Right atrium auricular region (tissue), 2 donors: ENCODE measurements at regions not wholly inside any gene's neighbourhood (a gene's known extent, or its start where the extent isn't known, plus 50 kb on each side); places are given as distances from the start of the nearest gene placed in this dataset.

Experiments used
- DNase-seq: peaks from one replicate; pipeline ENCODE4 v3.0.0-alpha.2; 2019; ENCODE audit warnings: low spot score
- H3K27ac ChIP-seq, 2 donors: fragments of 200-600 bp; sonication (generic); 1 replicate in 1 of 2; 2 replicates in 1 of 2; pipeline ENCODE4 v1.5.1; 2016 to 2019
- H3K27me3 ChIP-seq, 2 donors: fragments of 200-600 bp; sonication (generic); one replicate each; pipeline versions ENCODE4 v1.5.1 to v1.6.0; 2017 to 2019
- H3K36me3 ChIP-seq: fragments of 200-600 bp; sonication (generic); one replicate; pipeline ENCODE4 v1.5.1; 2016
- H3K4me1 ChIP-seq, 2 donors: fragments of 200-600 bp; sonication (generic); one replicate each; pipeline versions ENCODE4 v1.5.1 to v1.6.0; 2017 to 2019
- H3K4me3 ChIP-seq, 2 donors: fragments of 200-600 bp; sonication (generic); 1 replicate in 1 of 2; 2 replicates in 1 of 2; pipeline ENCODE4 v1.5.1; 2017 to 2019; ENCODE audit warnings: mild to moderate bottlenecking in 1 of 2, moderate library complexity in 1 of 2
- H3K9me3 ChIP-seq, 2 donors: fragments of 200-600 bp; sonication (generic); one replicate each; pipeline ENCODE4 v1.5.1; 2019
- CTCF ChIP-seq, 2 donors: fragments of 200-600 bp; sonication (generic); IDR thresholded peaks; one replicate each; pipeline ENCODE4 v1.5.1; 2019; ENCODE audit warnings: antibody characterized with exemption in 2 of 2

GRCh38 chr2:61704364-61704763, 149.5 kb downstream of the FAM161A start:
- H3K27me3 ChIP-seq: no peaks in the 10 kb centered on the region

GRCh38 chr2:61702088-61702467, 151.8 kb downstream of the FAM161A start:
- no peak overlapping the region for H3K27ac ChIP-seq

More at GRCh38 chr2:61704364-61704763, 149.5 kb downstream of the FAM161A start:
- no peak overlapping the region for H3K27ac ChIP-seq
- no peaks in the 10 kb centered on the region for H3K9me3 ChIP-seq
- no peaks in the 10 kb centered on the region for H3K36me3 ChIP-seq
- peaks cover 0 to 4% of the 10 kb centered on the region in 2 donors for H3K4me1 ChIP-seq
- no peak for DNase-seq
- TF ChIP-seq CTCF (IDR thresholded peaks at IDR 0.05): no peak
- H3K4me3 ChIP-seq: no peak overlapping the region

GRCh38 chr2:61700464-61700863, 153.4 kb downstream of the FAM161A start:
- no peaks in the 10 kb centered on the region for H3K9me3 ChIP-seq
- no peaks in the 10 kb centered on the region for H3K27me3 ChIP-seq
- H3K36me3 ChIP-seq: no peaks in the 10 kb centered on the region
- H3K27ac ChIP-seq: no peak overlapping the region
- H3K4me3 ChIP-seq: no peak overlapping the region
- TF ChIP-seq CTCF (IDR thresholded peaks at IDR 0.05): no peak
- peaks cover 0 to under 1% of the 10 kb centered on the region in 2 donors for H3K4me1 ChIP-seq
- no peak for DNase-seq

More at GRCh38 chr2:61702088-61702467, 151.8 kb downstream of the FAM161A start:
- Histone ChIP-seq H3K4me3 (no peak overlapping the region), H3K36me3 (no peaks in the 10 kb centered on the region), H3K9me3 (no peaks in the 10 kb centered on the region), H3K27me3 (no peaks in the 10 kb centered on the region), H3K4me1 (no peaks in the 10 kb centered on the region)
- DNase-seq: no peak
- no peak for TF ChIP-seq CTCF (IDR thresholded peaks at IDR 0.05)

GRCh38 chr2:61694312-61695274, 156.4 kb upstream of the XPO1 start:
- Histone ChIP-seq H3K4me3 (peak overlapping the region; percentile 51 to 79), H3K36me3 (no peaks in the 10 kb centered on the region), H3K9me3 (no peaks in the 10 kb centered on the region), H3K27ac (peak overlapping the region; percentile 82 to 87), H3K27me3 (no peaks in the 10 kb centered on the region), H3K4me1 (peaks cover 0 to 14% of the 10 kb centered on the region in 2 donors)
- DNase-seq: peak; percentile 92
- TF ChIP-seq CTCF (IDR thresholded peaks at IDR 0.05): peak; percentile 57 to 76

GRCh38 chr2:61693744-61694143, 155.6 kb upstream of the XPO1 start:
- H3K36me3 ChIP-seq: no peaks in the 10 kb centered on the region
- no peak overlapping the region for H3K4me3 ChIP-seq
- no peak for TF ChIP-seq CTCF (IDR thresholded peaks at IDR 0.05)
- no peaks in the 10 kb centered on the region for H3K27me3 ChIP-seq
- peak overlapping the region; percentile 82 to 87 for H3K27ac ChIP-seq
- H3K9me3 ChIP-seq: no peaks in the 10 kb centered on the region
- peaks cover 0 to 14% of the 10 kb centered on the region in 2 donors for H3K4me1 ChIP-seq
- no peak for DNase-seq
